ACHN (cell line): ENCODE measurements at regions not wholly inside any gene's neighbourhood (a gene's known extent, or its start where the extent isn't known, plus 50 kb on each side); places are given as distances from the start of the nearest gene placed in this dataset.
"Not testable (repeated sequence)": the region's sequence is repeated elsewhere in the genome, so short reads cannot be mapped to it uniquely, and the experiment has no call there.

Experiments used
- DNase-seq: peaks from one replicate; pipeline ENCODE4 v3.0.0-alpha.2; 2015
- in situ Hi-C: cut with HindIII; loops from 2 replicates; pipeline ENCODE4 v1.10.0; 2017; ENCODE audit warnings: low sequenced_read_pairs, low pct_ligation_motif_present, low pct_unique_long_range_greater_than_20kb

GRCh38 chr1:5119366-5120234 is 465.2 kb downstream of the AJAP1 start:
- in situ Hi-C loops = no loop called here
- no peak for DNase-seq

DNA sequence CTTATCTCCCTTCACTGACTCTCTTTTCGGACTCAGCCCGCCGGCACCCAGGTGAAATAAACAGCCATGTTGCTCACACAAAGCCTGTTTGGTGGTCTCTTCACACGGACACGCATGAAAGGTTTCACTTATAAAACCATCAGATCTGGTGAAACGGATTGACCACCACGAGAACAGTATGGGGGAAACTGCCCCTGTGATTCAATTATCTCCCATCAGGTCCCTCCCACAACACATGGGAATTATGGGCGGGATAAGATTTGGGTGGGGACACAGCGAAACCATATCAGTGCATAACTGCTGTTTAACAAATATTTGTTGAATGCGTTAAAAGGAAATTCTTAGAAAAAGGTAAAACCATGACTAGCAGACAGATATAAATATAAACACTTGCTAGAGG is 464.4 kb downstream of the AJAP1 start:
- in situ Hi-C loops, DNase-seq: not testable (repeated sequence)

- in situ Hi-C loops, DNase-seq: not testable (repeated sequence)
These were observed 463.9 kb downstream of the AJAP1 start for GRCh38 chr1:5118292-5118691.

GRCh38 chr1:5111581-5111980 is 457.2 kb downstream of the AJAP1 start:
- in situ Hi-C loops = no loop called here
- no peak for DNase-seq

DNA sequence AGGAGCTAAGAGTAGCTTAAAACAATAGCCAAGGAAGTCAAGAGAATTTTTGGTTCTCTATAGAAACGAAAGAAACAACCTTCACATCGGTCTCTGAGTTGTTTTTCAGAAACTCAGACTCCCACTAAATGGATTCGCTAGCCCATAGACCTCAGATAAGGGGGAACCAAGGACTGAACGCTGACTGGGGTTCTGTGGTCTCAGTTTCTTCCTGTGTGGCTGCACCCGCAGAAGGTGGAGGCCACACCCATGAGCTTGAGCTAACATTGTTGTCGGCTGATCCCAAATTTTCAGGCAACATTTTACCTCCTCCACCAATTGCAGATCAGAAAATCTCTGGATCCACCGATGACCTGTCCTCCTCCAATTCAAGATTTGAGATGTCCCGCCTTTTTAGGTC is 456.1 kb downstream of the AJAP1 start:
- in situ Hi-C loops = no loop called here
- DNase-seq = no peak

- in situ Hi-C loops = no loop called here
- no peak for DNase-seq
These were observed 455.2 kb downstream of the AJAP1 start for GRCh38 chr1:5109633-5110032.

DNA sequence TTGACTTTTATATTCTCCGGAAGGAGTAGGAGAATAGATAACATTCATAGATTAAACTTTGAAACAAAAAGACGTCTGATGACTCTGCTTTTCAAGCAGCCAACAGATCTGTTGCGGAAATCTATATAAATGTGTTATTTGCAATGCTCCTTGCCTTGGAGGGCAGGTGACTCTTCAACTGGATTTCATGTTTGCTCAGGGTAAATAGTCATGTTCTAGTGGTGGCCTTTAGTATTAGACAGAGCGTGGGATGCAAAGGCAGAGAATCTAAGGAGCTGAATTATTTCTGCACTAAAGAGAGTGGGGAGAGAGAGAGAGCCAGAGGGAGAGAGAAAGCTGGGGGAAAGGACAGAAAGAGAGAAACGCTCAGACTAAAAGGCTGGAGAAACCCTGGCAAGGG is 454.3 kb downstream of the AJAP1 start:
- in situ Hi-C loops = no loop called here
- no peak for DNase-seq

- DNase-seq = no peak
- in situ Hi-C loops = no loop called here
These were observed 451.3 kb downstream of the AJAP1 start for GRCh38 chr1:5105744-5106143.

DNA sequence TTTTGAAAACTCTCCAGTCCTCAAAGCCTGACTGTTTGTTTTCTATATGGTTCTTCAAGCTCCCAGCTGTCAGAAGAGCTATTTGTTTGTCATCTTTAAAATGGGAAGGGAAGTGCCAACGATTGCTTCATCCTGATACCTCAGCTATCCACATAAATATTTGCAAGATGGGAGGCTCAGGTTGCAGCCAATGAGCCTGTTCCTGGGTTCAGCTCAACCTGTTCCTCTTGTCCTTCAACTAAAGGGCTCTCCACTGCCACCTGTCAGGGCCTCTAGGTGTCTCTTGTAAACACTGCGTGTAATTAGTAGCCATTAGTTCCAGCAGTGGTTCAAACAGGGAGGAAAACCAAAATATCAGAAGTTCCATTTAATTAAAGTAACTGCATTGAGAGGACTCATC is 445.1 kb downstream of the AJAP1 start:
- in situ Hi-C loops = no loop called here
- no peak for DNase-seq

DNA sequence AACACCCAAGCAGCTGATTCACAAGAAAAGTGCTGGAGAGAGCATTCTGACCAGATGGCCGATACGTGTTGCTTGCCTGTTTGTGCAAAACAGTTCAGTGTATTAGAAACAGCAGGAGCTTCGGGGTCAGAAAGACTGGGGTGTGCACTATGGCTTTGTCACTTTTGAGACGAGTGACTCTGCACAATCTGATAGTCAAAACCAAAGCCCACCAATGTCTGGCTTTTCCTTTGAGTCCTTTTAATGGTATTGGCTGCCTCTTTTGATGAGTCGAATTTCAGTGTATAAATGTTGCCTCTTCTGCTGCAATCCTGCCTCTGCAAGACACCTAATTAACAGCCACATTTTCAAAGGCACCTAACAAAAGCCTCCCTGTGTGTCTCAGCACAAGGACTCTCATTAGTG is 444.6 kb downstream of the AJAP1 start:
- no peak for DNase-seq
- in situ Hi-C loops = no loop called here

- in situ Hi-C loops = no loop called here
- no peak for DNase-seq
These were observed 438.6 kb downstream of the AJAP1 start for GRCh38 chr1:5093042-5093441.

GRCh38 chr1:5084676-5085075 is 430.3 kb downstream of the AJAP1 start:
- in situ Hi-C loops = no loop called here
- DNase-seq = no peak

DNA sequence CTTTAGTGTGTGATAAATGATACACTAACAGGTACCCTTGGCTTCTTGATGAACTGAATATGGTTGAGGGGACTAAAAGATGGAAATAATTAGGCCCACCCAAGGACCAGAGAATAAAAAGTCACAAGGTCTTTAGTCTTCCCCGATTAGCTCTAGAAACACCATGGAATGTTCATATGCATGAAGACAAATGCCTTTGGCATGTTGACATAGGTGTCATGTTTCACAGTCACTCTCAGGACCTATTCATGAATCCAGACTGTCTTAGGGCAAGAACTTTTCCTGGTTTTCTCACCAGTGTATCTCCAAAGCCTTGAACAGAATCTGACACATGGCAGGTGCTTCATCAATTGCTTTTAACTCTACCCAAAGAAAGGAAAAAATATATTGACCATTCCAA is 412.8 kb downstream of the AJAP1 start:
- DNase-seq = no peak

DNA sequence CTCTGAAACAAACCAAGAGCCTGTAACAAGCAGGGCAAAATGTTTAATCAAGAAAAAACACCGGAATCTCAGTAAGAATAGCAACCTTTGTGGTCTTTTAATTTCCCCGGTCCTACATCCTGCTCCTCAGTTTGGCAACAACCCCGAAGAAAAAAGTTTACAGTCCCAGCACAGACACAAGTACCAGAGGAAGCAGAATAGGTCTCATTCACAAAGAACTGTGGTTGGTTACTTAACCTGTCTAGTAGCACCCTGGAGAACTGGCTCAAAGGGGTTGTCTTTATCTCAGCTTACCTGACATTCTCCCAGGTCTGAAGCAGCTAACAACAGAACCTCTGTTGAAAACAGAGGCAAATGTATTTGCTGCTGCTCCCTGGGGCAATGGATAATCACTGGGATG is 399.3 kb downstream of the AJAP1 start:
- no peak for DNase-seq
- in situ Hi-C loops = no loop called here

More for the DNA sequence above, 412.8 kb downstream of the AJAP1 start:
- in situ Hi-C loops = no loop called here

- no peak for DNase-seq
- in situ Hi-C loops = no loop called here
These were observed 374.7 kb downstream of the AJAP1 start for GRCh38 chr1:5029136-5029535.

DNA sequence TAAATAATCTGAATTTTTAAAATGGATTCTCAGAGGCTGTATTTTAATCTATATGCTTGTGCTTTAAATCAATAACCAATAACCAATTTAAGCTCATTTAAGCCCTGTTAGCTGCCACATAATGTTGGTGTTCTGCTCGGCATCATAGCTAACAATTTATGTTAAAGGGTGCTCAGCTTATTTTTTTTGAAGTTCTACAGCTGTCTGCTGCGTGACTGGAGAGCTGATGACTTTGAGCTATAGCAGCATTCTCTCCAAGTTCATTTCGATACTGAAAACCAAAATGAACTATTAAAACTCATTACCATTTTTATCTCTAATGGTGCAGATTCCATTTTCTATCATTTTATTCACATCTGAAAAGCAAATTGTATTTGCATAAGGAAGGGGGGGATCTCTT is 357.8 kb downstream of the AJAP1 start:
- in situ Hi-C loops = no loop called here
- no peak for DNase-seq

DNA sequence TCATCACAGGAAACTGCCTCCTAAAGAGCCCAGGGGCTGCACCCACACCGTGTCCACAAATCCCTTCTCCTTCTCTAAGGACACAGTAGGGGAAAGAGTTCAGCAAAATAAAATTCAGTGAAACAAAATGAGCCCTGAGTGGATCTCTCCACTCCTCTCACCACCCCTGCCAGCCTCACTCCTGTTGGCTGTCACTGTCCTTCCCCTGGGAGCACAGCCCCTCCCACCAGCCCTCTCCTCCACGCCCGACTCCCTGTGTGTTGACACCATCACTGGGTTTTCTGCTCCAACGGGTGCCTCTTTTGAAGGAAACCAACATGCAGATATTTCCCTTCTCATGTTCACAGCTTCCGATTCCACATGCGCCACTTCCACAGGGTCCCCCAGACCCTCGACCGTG is 356.2 kb downstream of the AJAP1 start:
- in situ Hi-C loops = no loop called here
- DNase-seq = no peak

DNA sequence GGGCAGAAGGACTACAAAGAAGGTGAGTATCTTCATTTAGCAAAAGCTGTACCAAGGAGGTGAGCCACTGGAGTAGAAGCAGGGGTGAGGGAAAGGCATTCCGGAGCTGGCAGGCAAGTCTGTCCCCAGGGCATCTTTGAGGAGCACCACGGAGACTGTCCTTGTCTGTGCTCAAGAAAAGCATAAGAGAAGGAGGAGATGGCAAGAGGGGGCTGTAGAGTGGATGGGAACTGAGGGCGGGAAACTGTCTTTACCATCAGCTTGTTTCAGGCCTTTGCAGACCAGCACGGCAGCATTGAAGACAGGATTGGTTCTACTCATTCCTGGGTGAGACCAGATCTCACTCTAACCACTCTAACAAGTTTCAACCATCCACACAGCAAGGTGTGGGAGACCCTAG is 355.8 kb downstream of the AJAP1 start:
- in situ Hi-C loops = no loop called here
- DNase-seq = no peak

DNA sequence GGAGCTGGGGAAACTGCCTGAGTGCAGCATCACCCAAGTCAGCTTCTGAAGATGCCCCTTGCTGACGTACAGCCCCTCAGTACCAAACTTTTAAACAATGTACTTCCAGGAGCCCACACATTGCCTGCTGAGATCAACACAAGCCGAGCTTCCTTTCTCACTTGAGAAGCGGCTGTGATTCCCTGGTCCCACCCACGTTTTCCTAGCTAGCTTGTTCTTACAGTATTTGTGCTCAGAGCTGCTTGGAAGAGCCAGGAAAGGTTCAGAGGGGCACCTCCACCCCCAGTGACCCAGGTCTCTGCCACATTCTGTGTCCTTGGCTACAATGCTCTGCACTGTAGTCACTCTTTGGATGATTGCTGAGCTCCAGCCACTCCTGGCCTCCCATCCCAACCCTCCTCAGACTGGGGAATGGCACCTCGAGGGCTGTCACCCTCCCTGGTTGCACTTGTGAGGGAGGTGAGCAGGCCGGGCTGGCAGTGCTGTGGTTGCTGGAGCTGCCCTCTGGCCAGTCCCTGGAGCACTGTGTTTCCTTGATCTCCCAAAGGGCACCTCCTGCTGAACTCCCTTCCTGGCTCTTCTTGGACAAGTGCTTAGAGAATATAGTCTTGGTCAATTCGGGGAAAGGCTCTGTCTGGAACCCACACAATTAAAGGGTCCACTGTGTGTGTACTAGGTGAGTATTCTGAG is 355.1 kb downstream of the AJAP1 start:
- in situ Hi-C loops = no loop called here
- no peak for DNase-seq

- in situ Hi-C loops = no loop called here
- DNase-seq = no peak
These were observed 350.8 kb downstream of the AJAP1 start for GRCh38 chr1:5005171-5005570.
